HG03460 (cell line): ENCODE measurements at regions not wholly inside any gene's neighbourhood (a gene's known extent, or its start where the extent isn't known, plus 50 kb on each side); places are given as distances from the start of the nearest gene placed in this dataset.

Source experiments
- ATAC-seq: cut with Tn5 transposase; IDR thresholded peaks from one replicate; pipeline ENCODE4 v1.9.1; 2021; ENCODE audit not compliant: unreplicated experiment

GRCh38 chr4:19455850-19456602, 795.7 kb upstream of the SLIT2 start:
- no peak for ATAC-seq

- no peak for ATAC-seq
Measured at GRCh38 chr4:19455196-19455595, 796.5 kb upstream of the SLIT2 start.

GRCh38 chr4:19438233-19438632, 813.5 kb upstream of the SLIT2 start:
- ATAC-seq, result no peak

GRCh38 chr4:19437008-19437407, 814.7 kb upstream of the SLIT2 start:
- no peak for ATAC-seq

- no peak for ATAC-seq
Measured at GRCh38 chr4:19429684-19430083, 822.0 kb upstream of the SLIT2 start.

- ATAC-seq, result no peak
Measured at GRCh38 chr4:19425146-19425545, 826.6 kb upstream of the SLIT2 start.

- ATAC-seq, result no peak
Measured at GRCh38 chr4:19417256-19417655, 834.4 kb upstream of the SLIT2 start.

- ATAC-seq, result no peak
Measured at GRCh38 chr4:19416146-19416545, 835.6 kb upstream of the SLIT2 start.

GRCh38 chr4:19408490-19408889, 843.2 kb upstream of the SLIT2 start:
- ATAC-seq, result no peak

- ATAC-seq, result no peak
Measured at GRCh38 chr4:19406789-19407188, 844.9 kb upstream of the SLIT2 start.

- ATAC-seq, result no peak
Measured at GRCh38 chr4:19403786-19404370, 847.8 kb upstream of the SLIT2 start.

- no peak for ATAC-seq
Measured at GRCh38 chr4:19402581-19403065, 849.1 kb upstream of the SLIT2 start.

- ATAC-seq, result no peak
Measured at GRCh38 chr4:19401301-19402080, 850.2 kb upstream of the SLIT2 start.

- no peak for ATAC-seq
Measured at GRCh38 chr4:19400820-19401219, 850.9 kb upstream of the SLIT2 start.

- no peak for ATAC-seq
Measured at GRCh38 chr4:19399001-19399400, 852.7 kb upstream of the SLIT2 start.

- ATAC-seq, result no peak
Measured at GRCh38 chr4:19386786-19387185, 864.9 kb upstream of the SLIT2 start.

- no peak for ATAC-seq
Measured at GRCh38 chr4:19382993-19383756, 868.5 kb upstream of the SLIT2 start.

- ATAC-seq, result no peak
Measured at GRCh38 chr4:19381068-19381467, 870.6 kb upstream of the SLIT2 start.

GRCh38 chr4:19380600-19380999, 871.1 kb upstream of the SLIT2 start:
- no peak for ATAC-seq

- no peak for ATAC-seq
Measured at GRCh38 chr4:19379191-19379708, 872.5 kb upstream of the SLIT2 start.

GRCh38 chr4:19375931-19376330, 875.8 kb upstream of the SLIT2 start:
- ATAC-seq, result no peak
